Activated CD4-positive, alpha-beta T cell treated with anti-CD3 and anti-CD28 coated beads, Interleukin-2, amount 10 ng/mL, durations not matched to agents 7 days and 5 days (primary cell): ENCODE measurements at regions not wholly inside any gene's neighbourhood (a gene's known extent, or its start where the extent isn't known, plus 50 kb on each side); places are given as distances from the start of the nearest gene placed in this dataset.

ENCODE experiments used
- CTCF ChIA-PET: fragments of 350-600 bp; sonication (Branson Sonifier 250); formaldehyde crosslinking; loops from one replicate; lab custom pipeline; 2021; ENCODE audit warnings: antibody characterized with exemption; lab: Charles Lee
- POLR2A ChIA-PET: fragments of 350-600 bp; sonication (Branson Sonifier 250); formaldehyde crosslinking; loops from one replicate; lab custom pipeline; 2021; ENCODE audit warnings: antibody characterized with exemption; lab: Charles Lee
- DNase-seq: peaks from one replicate; pipeline ENCODE4 v3.0.0-alpha.2; 2020
- H3K27ac Mint-ChIP-seq: one replicate; pipeline ENCODE4 v1.8.0; 2021; ENCODE audit warnings: mild to moderate bottlenecking, moderate library complexity, mixed read lengths
- H3K27me3 Mint-ChIP-seq: one replicate; pipeline ENCODE4 v1.8.0; 2021; ENCODE audit warnings: mixed read lengths
- H3K36me3 Mint-ChIP-seq: one replicate; pipeline ENCODE4 v1.8.0; 2021; ENCODE audit warnings: low read depth, mixed read lengths
- H3K4me1 Mint-ChIP-seq: one replicate; pipeline ENCODE4 v1.8.0; 2021; ENCODE audit warnings: mixed read lengths
- H3K4me3 Mint-ChIP-seq: one replicate; pipeline ENCODE4 v1.8.0; 2021; ENCODE audit warnings: mild to moderate bottlenecking, moderate library complexity, mixed read lengths
- H3K9me3 Mint-ChIP-seq: one replicate; pipeline ENCODE4 v1.8.0; 2021; ENCODE audit warnings: mixed read lengths

DNA sequence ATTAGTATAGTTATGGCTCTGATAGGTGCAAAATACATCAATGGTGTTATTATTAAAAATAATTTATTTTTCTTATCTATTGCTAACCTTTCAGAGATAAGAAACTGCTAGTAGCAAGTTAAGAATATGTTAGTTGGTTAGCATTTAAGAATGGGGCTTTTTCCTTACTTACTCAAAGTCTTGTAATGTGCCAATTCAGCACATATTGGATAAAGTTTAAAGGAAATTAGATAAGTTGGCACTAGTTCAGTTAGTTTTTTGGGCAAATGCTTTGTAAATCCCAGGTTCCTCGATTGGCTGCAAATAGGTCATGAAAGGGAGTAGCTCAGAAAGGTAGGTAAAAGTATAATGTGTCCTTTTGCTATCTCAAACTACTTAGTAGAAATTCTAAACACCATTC, 2806.7 kb downstream of the PCDH9 start:
- H3K27me3 Mint-ChIP-seq = no peaks in the 10 kb centered on the region
- CTCF ChIA-PET = no interaction called here

DNA sequence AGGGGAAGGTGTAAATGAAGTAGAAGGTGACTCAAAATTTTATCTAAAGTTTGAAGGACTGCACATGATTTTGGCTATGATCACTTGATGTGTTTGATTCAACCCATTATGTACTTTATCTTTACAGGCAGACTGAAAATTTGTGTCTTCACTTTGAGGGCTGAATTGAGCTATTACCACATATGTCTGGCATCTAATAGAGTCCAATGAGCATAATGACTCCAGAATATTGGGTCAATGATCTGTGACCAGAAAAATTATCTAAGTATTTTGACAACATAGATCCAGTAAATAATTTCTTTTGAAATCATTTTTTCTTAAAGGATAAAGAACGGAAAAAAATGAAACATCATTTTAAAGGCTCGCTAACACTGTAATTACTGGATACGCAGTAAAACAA, 2810.0 kb downstream of the PCDH9 start:
- Mint-ChIP-seq H3K27me3 (no peaks in the 10 kb centered on the region), H3K36me3 (no peaks in the 10 kb centered on the region), H3K27ac (no peak overlapping the region), H3K9me3 (peaks cover 2% of the 10 kb centered on the region), H3K4me1 (no peaks in the 10 kb centered on the region), H3K4me3 (no peak overlapping the region)
- DNase-seq = no peak
- ChIA-PET CTCF (no interaction called here), POLR2A (no interaction called here)

More for the DNA sequence above, 2806.7 kb downstream of the PCDH9 start:
- H3K4me3 Mint-ChIP-seq = no peak overlapping the region
- POLR2A ChIA-PET = no interaction called here
- H3K9me3 Mint-ChIP-seq = peaks cover 2% of the 10 kb centered on the region
- no peaks in the 10 kb centered on the region for H3K36me3 Mint-ChIP-seq
- DNase-seq = no peak
- no peaks in the 10 kb centered on the region for H3K4me1 Mint-ChIP-seq
- no peak overlapping the region for H3K27ac Mint-ChIP-seq

DNA sequence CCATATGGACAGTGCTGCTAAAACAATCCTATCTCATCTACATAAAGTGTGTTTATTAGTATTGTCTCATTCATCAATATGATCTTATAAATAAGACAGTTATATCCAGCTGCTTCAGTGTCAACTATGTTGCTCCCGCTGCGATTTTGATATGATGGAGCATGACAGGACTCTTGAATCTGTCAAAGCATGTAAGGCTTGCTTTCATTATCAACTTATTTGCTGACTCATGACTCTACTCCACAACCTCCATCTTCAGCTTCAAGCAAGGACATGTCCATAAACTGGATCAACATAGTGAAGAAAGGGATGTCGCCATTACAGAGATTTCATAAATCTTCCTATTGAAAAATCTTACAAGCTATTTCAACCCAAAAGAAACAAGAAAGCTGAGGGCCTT, 2812.6 kb downstream of the PCDH9 start:
- H3K27me3 Mint-ChIP-seq = no peaks in the 10 kb centered on the region
- POLR2A ChIA-PET = no interaction called here
- H3K36me3 Mint-ChIP-seq = no peaks in the 10 kb centered on the region
- H3K9me3 Mint-ChIP-seq = peaks cover 7% of the 10 kb centered on the region
- DNase-seq = no peak
- CTCF ChIA-PET = no interaction called here
- H3K27ac Mint-ChIP-seq = no peak overlapping the region
- H3K4me1 Mint-ChIP-seq = no peaks in the 10 kb centered on the region
- H3K4me3 Mint-ChIP-seq = no peak overlapping the region

DNA sequence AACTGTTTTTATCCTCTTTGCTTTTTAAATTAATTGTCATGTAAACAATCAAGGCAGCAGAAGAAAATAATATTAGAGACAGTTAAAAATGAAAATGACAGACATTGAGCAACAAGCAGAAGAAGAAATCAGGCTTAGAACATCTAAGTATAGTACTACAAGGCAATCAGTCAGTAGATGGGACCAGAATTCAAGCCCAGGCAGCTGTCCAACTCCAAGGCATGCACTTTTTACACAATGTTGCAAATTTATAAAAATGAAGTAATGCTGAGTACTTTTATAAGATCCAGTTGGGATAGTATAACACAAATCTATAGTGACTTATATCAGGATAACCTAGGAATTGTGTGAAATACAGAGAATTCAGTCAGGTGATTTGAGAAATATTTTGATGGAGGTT, 2815.8 kb downstream of the PCDH9 start:
- CTCF ChIA-PET = no interaction called here
- Mint-ChIP-seq H3K9me3 (peaks cover 7% of the 10 kb centered on the region), H3K36me3 (no peaks in the 10 kb centered on the region), H3K4me3 (no peak overlapping the region), H3K4me1 (no peaks in the 10 kb centered on the region), H3K27ac (no peak overlapping the region), H3K27me3 (no peaks in the 10 kb centered on the region)
- POLR2A ChIA-PET = no interaction called here
- no peak for DNase-seq

DNA sequence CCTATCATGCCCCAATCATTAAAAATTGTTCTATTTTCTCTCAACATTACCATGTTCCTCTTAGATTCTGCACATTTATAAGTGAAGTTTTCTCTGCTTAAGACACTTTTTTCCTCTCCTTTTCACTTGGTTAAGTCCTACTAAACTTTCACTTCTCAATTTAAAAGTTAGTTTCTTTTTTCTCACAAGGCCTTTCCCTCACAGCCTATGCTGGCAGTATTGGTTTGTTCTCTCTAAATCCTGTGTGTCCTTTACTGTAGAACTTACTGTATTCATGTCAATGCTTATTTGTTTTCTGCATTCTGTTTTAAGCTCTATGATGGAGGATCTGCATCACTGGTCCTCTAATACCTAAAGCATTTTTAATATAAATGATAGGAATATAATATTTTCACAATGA, 2816.6 kb downstream of the PCDH9 start:
- Mint-ChIP-seq H3K4me3 (no peak overlapping the region), H3K27me3 (no peaks in the 10 kb centered on the region), H3K9me3 (peaks cover 7% of the 10 kb centered on the region), H3K36me3 (no peaks in the 10 kb centered on the region), H3K27ac (no peak overlapping the region), H3K4me1 (no peaks in the 10 kb centered on the region)
- DNase-seq = no peak
- POLR2A ChIA-PET = no interaction called here
- CTCF ChIA-PET = no interaction called here

DNA sequence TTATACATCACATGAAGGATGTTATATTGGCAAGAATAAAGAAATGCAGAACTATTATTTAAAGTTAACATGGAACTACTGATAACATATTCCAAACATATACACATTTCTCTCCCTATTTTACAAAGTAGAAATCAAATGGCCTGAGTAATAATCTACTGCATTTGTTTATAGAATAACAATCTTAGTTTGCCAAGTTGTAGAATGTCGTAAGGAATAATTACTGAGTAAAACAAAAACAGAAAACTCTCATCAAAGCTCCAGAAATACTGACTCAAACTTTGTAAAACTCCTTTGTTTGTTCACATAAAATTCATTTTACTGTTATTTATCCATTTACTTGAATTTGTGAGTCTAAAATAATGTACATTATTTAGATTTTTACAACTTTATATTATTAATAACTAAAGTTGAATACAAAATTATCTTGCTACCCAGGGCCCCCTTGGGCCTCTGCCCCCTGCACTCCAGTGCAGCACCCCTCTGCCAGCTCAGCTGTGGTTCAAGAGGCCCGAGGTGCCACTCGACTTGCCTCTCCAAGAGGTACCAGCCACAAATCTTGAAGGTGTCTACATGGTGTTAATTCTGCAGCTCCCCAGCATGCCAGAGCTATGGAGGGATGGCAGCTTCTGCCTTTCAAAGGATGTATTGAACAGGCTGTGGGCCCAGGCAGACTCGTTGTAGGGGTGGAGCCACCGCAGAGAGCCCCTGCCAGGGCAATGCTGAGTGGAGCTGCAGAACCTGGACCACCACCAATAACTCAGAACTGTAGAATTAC, 2819.7 kb downstream of the PCDH9 start:
- H3K4me1 Mint-ChIP-seq = no peaks in the 10 kb centered on the region

DNA sequence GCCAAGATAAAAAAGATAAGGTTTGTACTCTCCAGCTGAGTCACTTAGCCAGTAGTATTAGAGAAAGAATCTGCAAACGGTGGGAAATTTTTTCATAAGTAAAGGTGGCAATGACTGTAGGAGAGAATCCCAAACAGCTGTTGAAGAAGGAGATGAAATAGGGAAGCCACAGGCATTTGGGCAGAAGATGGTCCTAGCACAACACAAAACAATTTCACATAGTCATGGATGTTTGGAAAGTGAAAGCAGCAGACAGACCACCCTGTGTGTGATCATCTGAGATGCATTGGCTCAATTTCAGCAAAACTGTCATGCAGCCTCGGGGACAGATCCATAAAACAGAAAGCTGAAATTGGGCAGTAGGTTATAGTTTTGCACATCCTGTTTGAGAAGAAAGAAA, 2832.4 kb downstream of the PCDH9 start:
- H3K9me3 Mint-ChIP-seq = peaks cover 2% of the 10 kb centered on the region
- H3K4me3 Mint-ChIP-seq = no peak overlapping the region
- H3K4me1 Mint-ChIP-seq = no peaks in the 10 kb centered on the region
- ChIA-PET CTCF (no interaction called here), POLR2A (no interaction called here)
- H3K36me3 Mint-ChIP-seq = no peaks in the 10 kb centered on the region
- DNase-seq = no peak
- H3K27me3 Mint-ChIP-seq = no peaks in the 10 kb centered on the region
- no peak overlapping the region for H3K27ac Mint-ChIP-seq

More for the DNA sequence above, 2819.7 kb downstream of the PCDH9 start:
- H3K9me3 Mint-ChIP-seq = peaks cover 12% of the 10 kb centered on the region
- ChIA-PET CTCF (no interaction called here), POLR2A (no interaction called here)
- no peaks in the 10 kb centered on the region for H3K36me3 Mint-ChIP-seq
- no peak overlapping the region for H3K4me3 Mint-ChIP-seq
- no peak for DNase-seq
- no peak overlapping the region for H3K27ac Mint-ChIP-seq
- H3K27me3 Mint-ChIP-seq = no peaks in the 10 kb centered on the region

DNA sequence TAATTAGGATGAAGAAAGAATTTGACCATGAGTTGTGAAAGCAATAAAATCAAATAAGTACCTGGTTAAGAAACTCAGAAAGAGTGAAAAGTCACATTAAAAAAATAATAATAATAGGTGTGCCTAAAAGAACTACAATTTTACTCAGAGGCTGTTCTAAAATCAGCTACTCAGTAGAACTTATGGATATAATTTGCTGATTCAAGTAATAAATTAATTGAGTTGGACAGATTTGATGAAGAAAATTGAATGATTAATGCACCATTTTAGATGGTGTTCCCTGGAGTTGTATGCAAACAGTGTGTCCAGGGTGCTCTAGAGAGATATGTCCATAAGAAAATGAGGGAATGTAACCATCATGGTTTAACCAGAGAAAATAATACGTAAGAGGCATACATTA, 2852.5 kb downstream of the PCDH9 start:
- DNase-seq = no peak
- ChIA-PET CTCF (no interaction called here), POLR2A (no interaction called here)
- H3K27me3 Mint-ChIP-seq = no peaks in the 10 kb centered on the region
- H3K9me3 Mint-ChIP-seq = peaks cover 18% of the 10 kb centered on the region
- no peaks in the 10 kb centered on the region for H3K36me3 Mint-ChIP-seq
- no peak overlapping the region for H3K4me3 Mint-ChIP-seq
- H3K27ac Mint-ChIP-seq = no peak overlapping the region
- no peaks in the 10 kb centered on the region for H3K4me1 Mint-ChIP-seq

DNA sequence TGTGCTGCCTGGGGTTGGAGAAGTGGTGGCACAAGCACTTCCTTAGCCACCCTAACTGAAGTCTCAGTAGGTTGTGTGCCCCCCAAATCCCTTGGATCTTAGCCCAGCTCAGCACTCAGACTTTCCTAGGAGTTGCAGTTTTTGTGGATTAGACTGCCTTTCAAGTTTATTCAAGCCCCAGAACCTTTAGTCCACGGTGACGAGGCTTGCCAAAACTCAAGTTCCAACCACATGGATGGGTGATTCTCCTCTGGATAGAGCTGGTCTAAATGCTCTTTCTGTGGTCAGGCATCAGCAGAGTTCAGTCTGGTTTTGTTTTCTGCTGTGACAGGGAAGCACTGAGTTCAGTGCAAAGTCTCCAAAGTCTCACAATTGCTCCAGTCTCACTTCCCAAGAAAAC, 2858.7 kb downstream of the PCDH9 start:
- CTCF ChIA-PET = no interaction called here
- no peak overlapping the region for H3K4me3 Mint-ChIP-seq
- H3K4me1 Mint-ChIP-seq = no peaks in the 10 kb centered on the region
- POLR2A ChIA-PET = no interaction called here
- no peak overlapping the region for H3K27ac Mint-ChIP-seq
- peaks cover 31% of the 10 kb centered on the region for H3K9me3 Mint-ChIP-seq
- no peak for DNase-seq
- H3K27me3 Mint-ChIP-seq = no peaks in the 10 kb centered on the region
- H3K36me3 Mint-ChIP-seq = no peaks in the 10 kb centered on the region

DNA sequence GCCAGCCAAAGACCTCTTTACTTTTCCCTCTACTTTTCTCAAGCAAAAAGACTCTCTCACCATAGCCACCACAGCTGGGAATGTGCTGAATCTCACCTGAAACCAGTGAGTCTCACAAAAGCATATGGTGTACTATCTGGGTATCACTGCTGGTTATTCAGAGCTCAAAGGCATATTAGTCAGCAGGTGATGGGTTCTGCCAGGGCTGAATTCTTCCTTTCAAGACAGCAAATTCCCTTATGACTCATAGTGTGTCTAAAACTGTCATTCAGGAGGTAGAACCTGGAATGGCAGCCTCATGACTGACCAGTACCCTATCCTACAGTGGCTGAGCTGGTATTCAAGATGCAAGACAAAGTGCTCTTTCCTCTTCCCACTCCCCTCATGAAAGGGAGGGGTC, 2859.1 kb downstream of the PCDH9 start:
- CTCF ChIA-PET = no interaction called here
- DNase-seq = no peak
- H3K36me3 Mint-ChIP-seq = no peaks in the 10 kb centered on the region
- peaks cover 33% of the 10 kb centered on the region for H3K9me3 Mint-ChIP-seq
- H3K4me1 Mint-ChIP-seq = no peaks in the 10 kb centered on the region
- H3K4me3 Mint-ChIP-seq = no peak overlapping the region
- POLR2A ChIA-PET = no interaction called here
- H3K27ac Mint-ChIP-seq = no peak overlapping the region
- no peaks in the 10 kb centered on the region for H3K27me3 Mint-ChIP-seq

DNA sequence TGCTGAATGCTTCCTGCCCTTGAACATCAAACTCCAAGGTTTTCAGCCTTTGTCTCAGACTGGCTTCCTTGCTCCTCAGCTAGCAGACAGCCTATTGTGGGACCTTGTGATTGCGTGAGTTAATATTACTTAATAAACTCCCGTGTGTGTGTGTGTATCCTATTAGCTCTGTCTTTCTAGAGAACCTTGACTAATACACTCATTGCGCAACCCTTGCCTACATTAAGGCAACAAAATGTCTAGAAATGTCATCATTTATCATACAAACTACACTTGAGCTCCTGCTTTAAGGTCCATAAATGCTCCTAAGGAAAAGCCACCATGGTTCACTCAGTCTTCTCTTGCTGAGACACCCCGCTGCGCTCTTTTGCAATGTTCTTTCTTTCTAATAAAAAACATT, 2861.0 kb downstream of the PCDH9 start:
- H3K36me3 Mint-ChIP-seq = no peaks in the 10 kb centered on the region
- no peak overlapping the region for H3K27ac Mint-ChIP-seq
- ChIA-PET POLR2A (no interaction called here), CTCF (no interaction called here)
- H3K4me3 Mint-ChIP-seq = no peak overlapping the region
- H3K9me3 Mint-ChIP-seq = peaks cover 40% of the 10 kb centered on the region
- DNase-seq = no peak
- no peaks in the 10 kb centered on the region for H3K4me1 Mint-ChIP-seq
- H3K27me3 Mint-ChIP-seq = no peaks in the 10 kb centered on the region

DNA sequence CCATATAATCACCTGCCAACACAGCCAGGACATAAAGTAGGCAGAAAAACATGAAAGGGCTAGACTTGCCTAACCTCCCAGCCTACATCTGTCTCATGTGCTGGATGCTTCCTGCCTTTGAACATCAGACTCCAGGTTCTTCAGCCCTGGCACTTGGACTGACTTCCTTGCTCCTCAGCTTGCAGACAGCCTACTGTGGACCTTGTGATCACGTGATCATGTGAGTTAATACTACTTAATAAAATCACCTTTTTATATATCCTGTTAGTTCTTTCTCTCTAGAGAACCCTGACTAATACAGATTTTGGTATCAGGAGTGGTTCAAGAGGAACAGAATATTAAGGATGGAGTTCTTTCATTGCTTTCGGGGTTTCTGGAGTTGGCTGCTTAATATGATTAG, 2867.6 kb downstream of the PCDH9 start:
- Mint-ChIP-seq H3K27ac (no peak overlapping the region), H3K4me1 (no peaks in the 10 kb centered on the region), H3K9me3 (peaks cover 16% of the 10 kb centered on the region), H3K4me3 (no peak overlapping the region), H3K36me3 (no peaks in the 10 kb centered on the region), H3K27me3 (no peaks in the 10 kb centered on the region)
- DNase-seq = no peak
- POLR2A ChIA-PET = no interaction called here
- CTCF ChIA-PET = no interaction called here

DNA sequence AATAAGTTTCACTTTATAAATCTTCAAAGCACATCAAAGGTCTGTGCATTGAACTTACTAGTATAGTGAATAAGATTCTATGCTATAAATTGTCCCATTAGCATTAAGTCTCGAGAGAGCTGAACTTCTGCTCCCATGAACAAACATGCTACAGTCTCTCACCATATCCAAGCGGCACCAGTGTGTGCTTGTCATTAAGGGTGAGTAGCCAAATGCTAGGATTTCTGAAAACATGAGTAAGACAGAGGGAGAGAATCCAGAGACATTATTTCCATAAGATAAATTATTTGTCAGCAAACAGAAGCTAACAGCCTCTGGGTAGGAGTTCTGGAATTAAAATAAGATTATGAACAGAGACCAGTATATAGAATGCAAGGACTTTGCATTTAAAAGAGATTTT, 2882.5 kb downstream of the PCDH9 start:
- no peak for DNase-seq
- Mint-ChIP-seq H3K4me1 (no peaks in the 10 kb centered on the region), H3K27ac (no peak overlapping the region), H3K36me3 (no peaks in the 10 kb centered on the region), H3K4me3 (no peak overlapping the region), H3K9me3 (peaks cover 5% of the 10 kb centered on the region), H3K27me3 (no peaks in the 10 kb centered on the region)
- CTCF ChIA-PET = no interaction called here
- POLR2A ChIA-PET = no interaction called here

DNA sequence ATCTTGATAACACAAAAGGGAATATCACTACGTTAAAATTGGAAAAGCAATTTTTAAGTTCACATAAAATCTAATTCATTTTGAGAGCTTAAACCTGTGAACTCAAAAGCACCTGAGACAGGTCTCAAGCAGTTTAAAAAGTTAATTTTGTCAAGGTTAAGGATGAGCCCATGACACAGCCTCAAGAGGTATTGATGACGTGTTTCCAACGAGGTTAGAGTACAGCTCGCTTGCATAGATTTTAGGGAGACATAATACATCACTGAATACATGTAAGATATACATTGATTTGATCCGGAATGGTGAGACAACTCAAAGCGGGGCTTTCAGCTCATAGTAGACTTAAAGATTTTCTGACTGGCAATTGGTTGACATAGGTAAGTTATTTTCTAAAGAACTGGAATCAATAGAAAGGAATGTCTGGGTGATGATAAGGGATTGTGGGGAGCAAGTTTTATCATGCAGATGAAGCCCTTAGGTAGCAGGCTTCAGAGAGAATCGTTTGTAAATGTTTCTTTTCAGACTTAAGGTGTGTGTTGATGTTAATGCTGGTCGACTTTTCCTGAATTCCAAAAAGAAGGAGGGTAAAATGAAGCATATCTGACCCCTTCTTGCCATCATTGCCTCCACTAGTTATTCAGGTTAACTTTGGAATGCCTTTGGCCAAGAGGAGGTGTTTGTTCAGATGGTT, 2890.6 kb downstream of the PCDH9 start:
- Mint-ChIP-seq H3K27me3 (no peaks in the 10 kb centered on the region), H3K9me3 (peaks cover 5% of the 10 kb centered on the region), H3K4me3 (no peak overlapping the region), H3K4me1 (no peaks in the 10 kb centered on the region), H3K27ac (no peak overlapping the region), H3K36me3 (no peaks in the 10 kb centered on the region)
- no peak for DNase-seq
- ChIA-PET CTCF (no interaction called here), POLR2A (no interaction called here)
